ENCODE measurements at regions not wholly inside any gene's neighbourhood (a gene's known extent, or its start where the extent isn't known, plus 50 kb on each side); places are given as distances from the start of the nearest gene placed in this dataset.
A peak's percentile ranks its signal among the peaks of the same experiment; 100 is the strongest.
"Not testable (repeated sequence)": the region's sequence is repeated elsewhere in the genome, so short reads cannot be mapped to it uniquely, and the experiment has no call there.

- no peak for DNase-seq
Measured at GRCh38 chrX:65331371-65331770, 203.2 kb downstream of the LAS1L start.

GRCh38 chrX:65300104-65300809, 234.3 kb downstream of the LAS1L start:
- DNase-seq, result no peak

GRCh38 chrX:65282905-65283304, 251.7 kb downstream of the LAS1L start:
- DNase-seq, result not testable (repeated sequence)

- no peak for DNase-seq
Measured at GRCh38 chrX:65273152-65273551, 261.4 kb downstream of the LAS1L start.

GRCh38 chrX:65266482-65266881, 268.1 kb downstream of the LAS1L start:
- DNase-seq, result no peak

- DNase-seq, result no peak
Measured at GRCh38 chrX:65253817-65254216, 277.6 kb upstream of the ZC4H2 start.

- DNase-seq, result no peak
Measured at GRCh38 chrX:65241059-65241721, 264.9 kb upstream of the ZC4H2 start.

- no peak for DNase-seq
Measured at GRCh38 chrX:65203545-65203944, 227.3 kb upstream of the ZC4H2 start.

GRCh38 chrX:65196758-65197360, 220.6 kb upstream of the ZC4H2 start:
- peak; percentile 22 for DNase-seq

- no peak for DNase-seq
Measured at GRCh38 chrX:65195621-65196020, 219.4 kb upstream of the ZC4H2 start.

- DNase-seq, result no peak
Measured at GRCh38 chrX:65194547-65194946, 218.3 kb upstream of the ZC4H2 start.

- not testable (repeated sequence) for DNase-seq
Measured at GRCh38 chrX:65163325-65163724, 187.1 kb upstream of the ZC4H2 start.

GRCh38 chrX:65148232-65148631, 172.0 kb upstream of the ZC4H2 start:
- no peak for DNase-seq

- no peak for DNase-seq
Measured at GRCh38 chrX:65136424-65136823, 160.2 kb upstream of the ZC4H2 start.

GRCh38 chrX:65127842-65128241, 151.6 kb upstream of the ZC4H2 start:
- no peak for DNase-seq

GRCh38 chrX:65098851-65099250, 122.6 kb upstream of the ZC4H2 start:
- DNase-seq, result no peak

- no peak for DNase-seq
Measured at GRCh38 chrX:65093658-65094057, 117.4 kb upstream of the ZC4H2 start.

- no peak for DNase-seq
Measured at GRCh38 chrX:65073233-65073632, 97.0 kb upstream of the ZC4H2 start.

- no peak for DNase-seq
Measured at GRCh38 chrX:65072590-65072989, 96.3 kb upstream of the ZC4H2 start.

- DNase-seq, result not testable (repeated sequence)
Measured at GRCh38 chrX:65058626-65059025, 82.4 kb upstream of the ZC4H2 start.

GRCh38 chrX:65045001-65045400, 68.8 kb upstream of the ZC4H2 start:
- no peak for DNase-seq

- peak; percentile 31 for DNase-seq
Measured at GRCh38 chrX:65035446-65035770, 59.2 kb upstream of the ZC4H2 start.

- peak; percentile 59 for DNase-seq
Measured at GRCh38 chrX:65034668-65035445, 58.6 kb upstream of the ZC4H2 start, which contains the start of gene ZC3H12B. ZC3H12B (plus strand) TSS chrX:65034826.

GRCh38 chrX:65034292-65034667, 58.0 kb upstream of the ZC4H2 start:
- DNase-seq, result no peak

Measured in NCI-H1105 treated with DMSO at 0.1 percent for 48 hours (cell line).